ENCODE measurements at regions not wholly inside any gene's neighbourhood (a gene's known extent, or its start where the extent isn't known, plus 50 kb on each side); places are given as distances from the start of the nearest gene placed in this dataset.
"Not testable (repeated sequence)": the region's sequence is repeated elsewhere in the genome, so short reads cannot be mapped to it uniquely, and the experiment has no call there.

DNA sequence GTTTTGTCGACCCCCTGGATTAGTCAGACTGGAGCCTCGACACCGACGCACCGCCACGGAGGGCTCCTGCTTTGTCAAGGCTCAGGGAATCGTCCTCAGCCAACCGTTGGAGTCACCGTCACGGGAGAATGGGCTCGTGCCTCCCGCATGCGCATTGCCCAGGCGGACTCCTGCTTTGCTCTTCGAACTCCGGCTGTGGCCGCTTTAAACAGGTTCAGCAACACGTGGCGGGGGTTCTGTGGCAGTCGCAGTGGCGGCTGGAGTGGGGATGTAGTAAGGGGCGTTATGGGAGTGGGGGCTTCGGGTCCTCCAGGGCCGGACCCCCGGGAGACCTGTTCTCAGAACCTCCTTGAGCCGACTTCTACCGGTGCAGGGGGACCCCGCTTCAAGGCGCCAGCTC lies 554.7 kb upstream of the ZNF337 start:
- not testable (repeated sequence) for H3K36me3 ChIP-seq (ENCODE audit: insufficient read depth, low read length); H3K9me3 ChIP-seq (ENCODE audit: low read depth, low read length); H3K4me1 ChIP-seq (ENCODE audit: insufficient read depth, low read length); H4K20me1 ChIP-seq (ENCODE audit: insufficient read depth, low read length); H3K4me3 ChIP-seq (ENCODE audit: insufficient read depth, low read length); H3K79me2 ChIP-seq (ENCODE audit: insufficient read depth, low read length); H2AFZ ChIP-seq (ENCODE audit: low read length); H3K27ac ChIP-seq (ENCODE audit: low read depth, low read length); DNase-seq (ENCODE audit: insufficient read length, low spot score, missing footprints); H3K27me3 ChIP-seq (ENCODE audit: insufficient read depth, low read length); H3K4me2 ChIP-seq (ENCODE audit: insufficient read depth, low read length)

DNA sequence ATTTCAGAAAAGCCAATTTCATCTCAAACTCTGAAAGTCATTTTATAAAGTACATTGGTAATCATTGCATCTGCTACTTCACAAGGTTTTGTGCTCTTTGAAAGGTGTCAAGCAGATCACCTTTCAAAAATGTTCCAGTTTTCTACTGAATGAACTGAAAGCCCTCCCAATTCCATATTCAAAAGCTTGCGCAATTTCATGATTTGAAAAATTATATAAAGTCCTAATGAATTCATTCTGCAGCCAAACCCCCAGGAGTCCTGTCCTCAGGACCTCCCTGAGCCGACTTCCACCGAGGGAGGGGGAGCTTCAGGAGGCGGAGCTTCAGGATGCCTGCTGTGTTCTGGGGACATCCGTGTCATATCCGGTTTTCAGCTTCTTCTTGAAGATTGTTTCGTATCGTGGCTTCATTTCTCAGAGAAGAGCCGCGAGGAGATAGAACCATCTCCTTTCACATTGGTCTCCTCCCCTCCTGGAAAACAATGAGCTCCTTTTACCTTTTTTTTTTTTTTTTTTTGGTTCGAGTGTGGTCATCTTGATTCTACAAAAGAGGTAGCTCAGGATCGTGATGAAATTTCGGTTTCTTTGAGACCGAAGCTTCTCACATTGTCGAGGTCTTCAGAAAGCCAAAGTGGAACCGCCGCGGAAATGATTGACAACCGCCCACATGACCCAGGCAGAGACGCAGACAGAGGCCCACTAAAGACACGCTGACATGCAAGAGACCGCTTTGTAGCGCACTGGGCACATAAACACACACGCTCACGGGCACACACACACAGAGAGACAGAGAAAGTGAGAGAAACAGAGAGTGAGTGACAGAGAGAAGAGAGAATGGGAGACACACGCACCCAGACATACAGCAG lies 553.8 kb upstream of the ZNF337 start:
- H3K9me3 ChIP-seq (ENCODE audit: low read depth, low read length); H3K4me3 ChIP-seq (ENCODE audit: insufficient read depth, low read length); H2AFZ ChIP-seq (ENCODE audit: low read length); H3K27ac ChIP-seq (ENCODE audit: low read depth, low read length); H3K4me2 ChIP-seq (ENCODE audit: insufficient read depth, low read length); H3K4me1 ChIP-seq (ENCODE audit: insufficient read depth, low read length); H3K27me3 ChIP-seq (ENCODE audit: insufficient read depth, low read length); H4K20me1 ChIP-seq (ENCODE audit: insufficient read depth, low read length); H3K36me3 ChIP-seq (ENCODE audit: insufficient read depth, low read length); H3K79me2 ChIP-seq (ENCODE audit: insufficient read depth, low read length): not testable (repeated sequence)
- DNase-seq (ENCODE audit: insufficient read length, low spot score, missing footprints), result peak; percentile 23

DNA sequence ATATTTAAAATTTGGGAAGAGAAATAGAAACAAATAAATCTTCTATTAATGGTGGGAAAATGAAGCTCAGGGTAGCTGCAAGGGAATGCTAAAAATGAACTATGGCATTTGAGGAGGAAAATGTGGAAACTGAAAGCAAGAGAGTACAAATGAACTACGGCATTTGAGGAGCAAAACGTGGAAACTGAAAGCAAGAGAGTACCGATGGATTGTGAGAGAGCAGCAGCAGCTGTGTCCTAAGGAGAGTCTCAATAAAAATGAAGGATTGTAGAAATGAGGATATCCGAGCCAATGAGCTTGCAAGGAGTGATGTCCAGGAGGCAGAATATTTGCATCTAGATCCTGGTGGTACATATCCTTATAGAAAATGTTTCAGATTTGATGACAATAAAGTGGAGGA lies 547.1 kb upstream of the ZNF337 start:
- no peaks in the 10 kb centered on the region for H3K79me2 ChIP-seq (ENCODE audit: insufficient read depth, low read length)
- H3K9me3 ChIP-seq (ENCODE audit: low read depth, low read length), result no peaks in the 10 kb centered on the region
- peak overlapping the region; percentile 24 for H3K4me2 ChIP-seq (ENCODE audit: insufficient read depth, low read length)
- H3K27me3 ChIP-seq (ENCODE audit: insufficient read depth, low read length), result no peaks in the 10 kb centered on the region
- DNase-seq (ENCODE audit: insufficient read length, low spot score, missing footprints), result no peak
- H3K4me1 ChIP-seq (ENCODE audit: insufficient read depth, low read length), result no peaks in the 10 kb centered on the region
- no peaks in the 10 kb centered on the region for H4K20me1 ChIP-seq (ENCODE audit: insufficient read depth, low read length)
- no peaks in the 10 kb centered on the region for H3K36me3 ChIP-seq (ENCODE audit: insufficient read depth, low read length)
- no peak overlapping the region for H3K27ac ChIP-seq (ENCODE audit: low read depth, low read length)
- no peak overlapping the region for H3K4me3 ChIP-seq (ENCODE audit: insufficient read depth, low read length)
- TF ChIP-seq, protein P1, sequence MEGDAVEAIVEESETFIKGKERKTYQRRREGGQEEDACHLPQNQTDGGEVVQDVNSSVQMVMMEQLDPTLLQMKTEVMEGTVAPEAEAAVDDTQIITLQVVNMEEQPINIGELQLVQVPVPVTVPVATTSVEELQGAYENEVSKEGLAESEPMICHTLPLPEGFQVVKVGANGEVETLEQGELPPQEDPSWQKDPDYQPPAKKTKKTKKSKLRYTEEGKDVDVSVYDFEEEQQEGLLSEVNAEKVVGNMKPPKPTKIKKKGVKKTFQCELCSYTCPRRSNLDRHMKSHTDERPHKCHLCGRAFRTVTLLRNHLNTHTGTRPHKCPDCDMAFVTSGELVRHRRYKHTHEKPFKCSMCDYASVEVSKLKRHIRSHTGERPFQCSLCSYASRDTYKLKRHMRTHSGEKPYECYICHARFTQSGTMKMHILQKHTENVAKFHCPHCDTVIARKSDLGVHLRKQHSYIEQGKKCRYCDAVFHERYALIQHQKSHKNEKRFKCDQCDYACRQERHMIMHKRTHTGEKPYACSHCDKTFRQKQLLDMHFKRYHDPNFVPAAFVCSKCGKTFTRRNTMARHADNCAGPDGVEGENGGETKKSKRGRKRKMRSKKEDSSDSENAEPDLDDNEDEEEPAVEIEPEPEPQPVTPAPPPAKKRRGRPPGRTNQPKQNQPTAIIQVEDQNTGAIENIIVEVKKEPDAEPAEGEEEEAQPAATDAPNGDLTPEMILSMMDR (IDR thresholded peaks at IDR 0.05; ENCODE audit: extremely low read depth, low read depth, low read length), result no peak
- H2AFZ ChIP-seq (ENCODE audit: low read length), result no peak overlapping the region

DNA sequence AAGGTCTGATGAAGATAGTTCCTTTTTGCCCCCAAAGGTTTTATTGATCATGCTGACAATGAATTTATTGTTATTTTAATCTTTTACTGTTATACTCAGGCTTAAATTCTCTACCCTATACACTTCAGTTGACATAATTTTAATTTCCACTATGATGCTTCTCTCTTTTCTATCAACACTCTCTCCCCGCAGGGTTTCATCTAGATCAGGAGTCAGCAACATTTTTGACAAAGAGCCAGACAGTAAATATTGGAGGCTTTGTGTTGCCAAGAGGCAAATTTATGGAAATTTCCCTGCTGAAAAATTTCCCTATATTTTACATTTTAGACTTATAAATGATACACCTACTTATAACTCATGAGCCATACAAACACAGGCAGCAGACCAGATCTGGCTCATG lies 524.0 kb upstream of the ZNF337 start:
- H3K9me3 ChIP-seq (ENCODE audit: low read depth, low read length); H2AFZ ChIP-seq (ENCODE audit: low read length); H3K27me3 ChIP-seq (ENCODE audit: insufficient read depth, low read length); H3K27ac ChIP-seq (ENCODE audit: low read depth, low read length); H4K20me1 ChIP-seq (ENCODE audit: insufficient read depth, low read length); H3K4me2 ChIP-seq (ENCODE audit: insufficient read depth, low read length); H3K4me3 ChIP-seq (ENCODE audit: insufficient read depth, low read length); DNase-seq (ENCODE audit: insufficient read length, low spot score, missing footprints); H3K4me1 ChIP-seq (ENCODE audit: insufficient read depth, low read length); H3K79me2 ChIP-seq (ENCODE audit: insufficient read depth, low read length); H3K36me3 ChIP-seq (ENCODE audit: insufficient read depth, low read length): not testable (repeated sequence)

DNA sequence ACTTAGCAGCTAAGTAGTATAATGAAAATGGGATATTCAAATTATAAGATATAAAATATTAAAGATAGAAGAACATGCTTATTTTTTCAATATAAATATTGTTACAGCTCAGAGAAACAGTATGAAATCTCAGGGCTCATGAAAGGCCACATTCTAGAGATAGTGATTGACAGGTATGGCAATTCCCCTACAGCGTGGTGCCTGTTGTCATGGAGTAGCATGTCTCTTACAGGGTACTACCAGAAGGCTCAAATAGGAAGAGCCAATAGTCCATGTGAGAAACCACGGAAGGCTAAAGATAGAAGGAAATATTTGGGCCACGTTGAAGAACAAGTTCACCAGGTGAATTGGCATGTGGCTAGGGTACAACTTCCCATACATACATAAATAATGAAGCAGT lies 522.9 kb upstream of the ZNF337 start:
- H3K27ac ChIP-seq (ENCODE audit: low read depth, low read length); H3K4me1 ChIP-seq (ENCODE audit: insufficient read depth, low read length); H3K4me2 ChIP-seq (ENCODE audit: insufficient read depth, low read length); H3K9me3 ChIP-seq (ENCODE audit: low read depth, low read length); H4K20me1 ChIP-seq (ENCODE audit: insufficient read depth, low read length); DNase-seq (ENCODE audit: insufficient read length, low spot score, missing footprints); H2AFZ ChIP-seq (ENCODE audit: low read length); H3K36me3 ChIP-seq (ENCODE audit: insufficient read depth, low read length); H3K79me2 ChIP-seq (ENCODE audit: insufficient read depth, low read length); H3K4me3 ChIP-seq (ENCODE audit: insufficient read depth, low read length); H3K27me3 ChIP-seq (ENCODE audit: insufficient read depth, low read length): not testable (repeated sequence)

DNA sequence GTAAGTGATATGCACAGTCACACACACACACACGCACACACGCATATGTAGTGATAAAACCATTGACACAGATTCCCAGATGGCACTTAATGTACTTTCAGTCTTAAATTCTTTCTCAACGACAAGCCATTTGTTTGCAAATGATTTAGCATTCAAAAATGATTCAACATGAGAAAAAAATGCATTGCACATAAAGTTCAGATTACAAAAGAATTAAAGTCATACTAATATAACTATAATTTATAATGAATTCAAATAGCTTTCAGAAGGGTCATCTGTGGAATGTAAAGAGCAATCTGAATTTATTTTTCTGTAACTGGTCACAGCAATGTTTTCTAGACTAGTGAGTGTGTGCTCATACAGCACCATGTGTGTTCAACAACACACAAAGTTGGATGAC lies 521.6 kb upstream of the ZNF337 start:
- H3K79me2 ChIP-seq (ENCODE audit: insufficient read depth, low read length), result no peaks in the 10 kb centered on the region
- H4K20me1 ChIP-seq (ENCODE audit: insufficient read depth, low read length), result no peaks in the 10 kb centered on the region
- H3K9me3 ChIP-seq (ENCODE audit: low read depth, low read length), result no peaks in the 10 kb centered on the region
- H3K27me3 ChIP-seq (ENCODE audit: insufficient read depth, low read length), result no peaks in the 10 kb centered on the region
- H3K4me2 ChIP-seq (ENCODE audit: insufficient read depth, low read length), result no peak overlapping the region
- H3K27ac ChIP-seq (ENCODE audit: low read depth, low read length), result no peak overlapping the region
- TF ChIP-seq, protein P1 (IDR thresholded peaks at IDR 0.05; ENCODE audit: extremely low read depth, low read depth, low read length), result no peak
- peak; percentile 27 for DNase-seq (ENCODE audit: insufficient read length, low spot score, missing footprints)
- H3K4me1 ChIP-seq (ENCODE audit: insufficient read depth, low read length), result no peaks in the 10 kb centered on the region
- no peak overlapping the region for H3K4me3 ChIP-seq (ENCODE audit: insufficient read depth, low read length)
- no peak overlapping the region for H2AFZ ChIP-seq (ENCODE audit: low read length)
- H3K36me3 ChIP-seq (ENCODE audit: insufficient read depth, low read length), result no peaks in the 10 kb centered on the region

Measured in osteoblast (primary cell).